ENCODE measurements at regions not wholly inside any gene's neighbourhood (a gene's known extent, or its start where the extent isn't known, plus 50 kb on each side); places are given as distances from the start of the nearest gene placed in this dataset.

DNA sequence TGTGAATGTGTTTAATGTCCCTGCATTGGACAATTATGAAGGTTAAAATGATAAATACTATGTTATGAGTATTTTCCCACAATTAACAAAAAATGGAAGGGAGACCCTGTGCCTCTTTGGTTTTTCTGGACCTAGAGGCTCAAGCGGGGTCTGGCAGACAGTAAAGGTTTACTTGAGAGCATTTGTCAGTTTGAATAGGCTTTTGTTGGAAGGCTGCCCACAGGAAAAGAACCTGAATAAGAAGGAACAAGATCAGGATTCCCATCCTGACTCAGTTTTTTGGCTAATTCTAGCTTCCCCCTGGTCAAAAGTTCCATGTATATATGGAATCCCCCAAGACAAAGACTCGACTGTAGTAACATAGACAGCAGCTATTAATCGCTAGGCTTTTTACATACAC is 150.9 kb upstream of the JUN start:
- TF ChIP-seq, protein P1, sequence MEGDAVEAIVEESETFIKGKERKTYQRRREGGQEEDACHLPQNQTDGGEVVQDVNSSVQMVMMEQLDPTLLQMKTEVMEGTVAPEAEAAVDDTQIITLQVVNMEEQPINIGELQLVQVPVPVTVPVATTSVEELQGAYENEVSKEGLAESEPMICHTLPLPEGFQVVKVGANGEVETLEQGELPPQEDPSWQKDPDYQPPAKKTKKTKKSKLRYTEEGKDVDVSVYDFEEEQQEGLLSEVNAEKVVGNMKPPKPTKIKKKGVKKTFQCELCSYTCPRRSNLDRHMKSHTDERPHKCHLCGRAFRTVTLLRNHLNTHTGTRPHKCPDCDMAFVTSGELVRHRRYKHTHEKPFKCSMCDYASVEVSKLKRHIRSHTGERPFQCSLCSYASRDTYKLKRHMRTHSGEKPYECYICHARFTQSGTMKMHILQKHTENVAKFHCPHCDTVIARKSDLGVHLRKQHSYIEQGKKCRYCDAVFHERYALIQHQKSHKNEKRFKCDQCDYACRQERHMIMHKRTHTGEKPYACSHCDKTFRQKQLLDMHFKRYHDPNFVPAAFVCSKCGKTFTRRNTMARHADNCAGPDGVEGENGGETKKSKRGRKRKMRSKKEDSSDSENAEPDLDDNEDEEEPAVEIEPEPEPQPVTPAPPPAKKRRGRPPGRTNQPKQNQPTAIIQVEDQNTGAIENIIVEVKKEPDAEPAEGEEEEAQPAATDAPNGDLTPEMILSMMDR (IDR thresholded peaks at IDR 0.05): no peak
- TF ChIP-seq POLR2A (IDR thresholded peaks at IDR 0.05): no peak
